HEK293 (cell line): ENCODE measurements at regions not wholly inside any gene's neighbourhood (a gene's known extent, or its start where the extent isn't known, plus 50 kb on each side); places are given as distances from the start of the nearest gene placed in this dataset.

Source experiments
- KLF10 ChIP-seq: fragments of 450-650 bp; IDR thresholded peaks from 2 replicates; pipeline ENCODE4 v1.5.1; 2018; ENCODE audit warnings: missing biosample characterization, mild to moderate bottlenecking, missing genetic modification characterization
- PRDM4 ChIP-seq: fragments of 450-650 bp; formaldehyde crosslinking; IDR thresholded peaks from 2 replicates; pipeline ENCODE4 v1.5.1; 2017; ENCODE audit warnings: missing biosample characterization, missing genetic modification characterization
- SP3 ChIP-seq: fragments of 450-650 bp; formaldehyde crosslinking; IDR thresholded peaks from 2 replicates; pipeline ENCODE4 v1.5.1; 2016; ENCODE audit warnings: missing biosample characterization, missing genetic modification characterization
- TSHZ1 ChIP-seq: fragments of 450-650 bp; formaldehyde crosslinking; IDR thresholded peaks from 2 replicates; pipeline ENCODE4 v1.5.1; 2016; ENCODE audit warnings: missing biosample characterization, missing genetic modification characterization, borderline replicate concordance
- ZBTB21 ChIP-seq: fragments of 450-650 bp; formaldehyde crosslinking; IDR thresholded peaks from 2 replicates; pipeline ENCODE4 v1.5.1; 2017; ENCODE audit warnings: missing biosample characterization, missing genetic modification characterization
- ZFP41 ChIP-seq: fragments of 450-650 bp; formaldehyde crosslinking; IDR thresholded peaks from 2 replicates; pipeline ENCODE4 v1.5.1; 2016; ENCODE audit warnings: missing biosample characterization, missing genetic modification characterization, borderline replicate concordance
- ZNF133 ChIP-seq: fragments of 450-650 bp; formaldehyde crosslinking; IDR thresholded peaks from 2 replicates; pipeline ENCODE4 v1.5.1; 2016; ENCODE audit warnings: missing biosample characterization, missing genetic modification characterization
- ZNF146 ChIP-seq: fragments of 450-650 bp; formaldehyde crosslinking; IDR thresholded peaks from 2 replicates; pipeline ENCODE4 v1.5.1; 2016; ENCODE audit warnings: missing biosample characterization, missing genetic modification characterization
- ZNF16 ChIP-seq: fragments of 450-650 bp; formaldehyde crosslinking; IDR thresholded peaks from 2 replicates; pipeline ENCODE4 v1.5.1; 2016; ENCODE audit warnings: low read depth, missing biosample characterization, missing genetic modification characterization
- ZNF184 ChIP-seq: fragments of 450-650 bp; IDR thresholded peaks from 2 replicates; pipeline ENCODE4 v1.5.1; 2018; ENCODE audit warnings: missing biosample characterization, mild to moderate bottlenecking, missing genetic modification characterization
- ZNF19 ChIP-seq: fragments of 450-650 bp; formaldehyde crosslinking; IDR thresholded peaks from 2 replicates; pipeline ENCODE4; 2016; ENCODE audit warnings: missing biosample characterization, missing genetic modification characterization, low read depth
- ZNF221 ChIP-seq: fragments of 450-650 bp; formaldehyde crosslinking; IDR thresholded peaks from 2 replicates; pipeline ENCODE4 v1.5.1; 2017; ENCODE audit warnings: missing biosample characterization, missing genetic modification characterization, borderline replicate concordance
- ZNF426 ChIP-seq: fragments of 450-650 bp; formaldehyde crosslinking; IDR thresholded peaks from 2 replicates; pipeline ENCODE4 v1.5.1; 2017; ENCODE audit warnings: missing biosample characterization, missing genetic modification characterization, mild to moderate bottlenecking, inconsistent platforms, moderate library complexity
- ZNF521 ChIP-seq: fragments of 450-650 bp; formaldehyde crosslinking; IDR thresholded peaks from 2 replicates; pipeline ENCODE4 v1.5.1; 2017; ENCODE audit warnings: missing biosample characterization, mild to moderate bottlenecking, missing genetic modification characterization
- ZNF558 ChIP-seq: fragments of 450-650 bp; formaldehyde crosslinking; IDR thresholded peaks from 2 replicates; pipeline ENCODE4 v1.5.1; 2016; ENCODE audit warnings: missing biosample characterization, missing genetic modification characterization
- ZNF623 ChIP-seq: fragments of 450-650 bp; formaldehyde crosslinking; IDR thresholded peaks from 2 replicates; pipeline ENCODE4 v1.5.1; 2016; ENCODE audit warnings: missing biosample characterization, missing genetic modification characterization
- ZNF624 ChIP-seq: fragments of 450-650 bp; formaldehyde crosslinking; IDR thresholded peaks from 2 replicates; pipeline ENCODE4 v1.5.1; 2017; ENCODE audit warnings: missing biosample characterization, missing genetic modification characterization
- ZNF639 ChIP-seq: fragments of 450-650 bp; formaldehyde crosslinking; IDR thresholded peaks from 2 replicates; pipeline ENCODE4 v1.5.1; 2016; ENCODE audit warnings: missing biosample characterization, missing genetic modification characterization
- ZNF776 ChIP-seq: fragments of 450-650 bp; formaldehyde crosslinking; IDR thresholded peaks from 2 replicates; pipeline ENCODE4 v1.5.0; 2017; ENCODE audit warnings: missing biosample characterization, missing genetic modification characterization, borderline replicate concordance
- ZNF785 ChIP-seq: fragments of 450-650 bp; formaldehyde crosslinking; IDR thresholded peaks from 2 replicates; pipeline ENCODE4 v1.5.1; 2016; ENCODE audit warnings: missing biosample characterization, missing genetic modification characterization
- TF ChIP-seq, protein P1 (sequence below): fragments of 450-650 bp; formaldehyde crosslinking; IDR thresholded peaks from 2 replicates; pipeline ENCODE4 v1.5.1; 2016; ENCODE audit warnings: missing biosample characterization, missing genetic modification characterization
- TF ChIP-seq, protein P2 (sequence below): fragments of 450-650 bp; formaldehyde crosslinking; IDR thresholded peaks from 2 replicates; pipeline ENCODE4 v1.5.1; 2016; ENCODE audit warnings: missing biosample characterization, missing genetic modification characterization
- TF ChIP-seq, protein P3 (sequence below): fragments of 450-650 bp; formaldehyde crosslinking; IDR thresholded peaks from 2 replicates; pipeline ENCODE4; 2016; ENCODE audit warnings: missing biosample characterization, missing genetic modification characterization

- TF ChIP-seq ZNF521 (tag by site-specific recombination): no peak
- 0 out of 2 replicates have a peak, but pooled peaks have one; percentile 11 for TF ChIP-seq TSHZ1
- TF ChIP-seq ZBTB21 (tag by site-specific recombination): peak; percentile 69
- TF ChIP-seq ZNF16: no peak
- no peak for TF ChIP-seq ZNF146 (tag by site-specific recombination)
- TF ChIP-seq ZNF19 (tag by site-specific recombination): no peak
- no peak for TF ChIP-seq ZNF426 (tag by site-specific recombination)
- TF ChIP-seq SP3 (tag by site-specific recombination): no peak
- no peak for TF ChIP-seq ZNF623 (tag by site-specific recombination)
- peak; percentile 38; the same call in 1 of the 2 replicates for TF ChIP-seq KLF10 (tag by site-specific recombination)
- TF ChIP-seq ZNF624: no peak
- TF ChIP-seq ZNF184 (tag by site-specific recombination): no peak
- TF ChIP-seq ZFP41 (tag by site-specific recombination): no peak
- TF ChIP-seq, protein P1, sequence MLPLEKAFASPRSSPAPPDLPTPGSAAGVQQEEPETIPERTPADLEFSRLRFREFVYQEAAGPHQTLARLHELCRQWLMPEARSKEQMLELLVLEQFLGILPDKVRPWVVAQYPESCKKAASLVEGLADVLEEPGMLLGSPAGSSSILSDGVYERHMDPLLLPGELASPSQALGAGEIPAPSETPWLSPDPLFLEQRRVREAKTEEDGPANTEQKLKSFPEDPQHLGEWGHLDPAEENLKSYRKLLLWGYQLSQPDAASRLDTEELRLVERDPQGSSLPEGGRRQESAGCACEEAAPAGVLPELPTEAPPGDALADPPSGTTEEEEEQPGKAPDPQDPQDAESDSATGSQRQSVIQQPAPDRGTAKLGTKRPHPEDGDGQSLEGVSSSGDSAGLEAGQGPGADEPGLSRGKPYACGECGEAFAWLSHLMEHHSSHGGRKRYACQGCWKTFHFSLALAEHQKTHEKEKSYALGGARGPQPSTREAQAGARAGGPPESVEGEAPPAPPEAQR (tag by site-specific recombination): no peak
- TF ChIP-seq ZNF785 (tag by site-specific recombination): no peak
- TF ChIP-seq ZNF639 (tag by site-specific recombination): peak; percentile 48; the same call in 1 of the 2 replicates
- TF ChIP-seq ZNF776: no peak
- TF ChIP-seq, protein P2, sequence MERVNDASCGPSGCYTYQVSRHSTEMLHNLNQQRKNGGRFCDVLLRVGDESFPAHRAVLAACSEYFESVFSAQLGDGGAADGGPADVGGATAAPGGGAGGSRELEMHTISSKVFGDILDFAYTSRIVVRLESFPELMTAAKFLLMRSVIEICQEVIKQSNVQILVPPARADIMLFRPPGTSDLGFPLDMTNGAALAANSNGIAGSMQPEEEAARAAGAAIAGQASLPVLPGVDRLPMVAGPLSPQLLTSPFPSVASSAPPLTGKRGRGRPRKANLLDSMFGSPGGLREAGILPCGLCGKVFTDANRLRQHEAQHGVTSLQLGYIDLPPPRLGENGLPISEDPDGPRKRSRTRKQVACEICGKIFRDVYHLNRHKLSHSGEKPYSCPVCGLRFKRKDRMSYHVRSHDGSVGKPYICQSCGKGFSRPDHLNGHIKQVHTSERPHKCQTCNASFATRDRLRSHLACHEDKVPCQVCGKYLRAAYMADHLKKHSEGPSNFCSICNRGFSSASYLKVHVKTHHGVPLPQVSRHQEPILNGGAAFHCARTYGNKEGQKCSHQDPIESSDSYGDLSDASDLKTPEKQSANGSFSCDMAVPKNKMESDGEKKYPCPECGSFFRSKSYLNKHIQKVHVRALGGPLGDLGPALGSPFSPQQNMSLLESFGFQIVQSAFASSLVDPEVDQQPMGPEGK (tag by site-specific recombination): peak; percentile 34
- TF ChIP-seq PRDM4 (tag by site-specific recombination): peak; percentile 47; the same call in 1 of the 2 replicates
- no peak for TF ChIP-seq ZNF133
- TF ChIP-seq ZNF558 (tag by site-specific recombination): no peak; the same call in 1 of the 2 replicates
- TF ChIP-seq ZNF221 (tag by site-specific recombination): no peak
- TF ChIP-seq, protein P3, sequence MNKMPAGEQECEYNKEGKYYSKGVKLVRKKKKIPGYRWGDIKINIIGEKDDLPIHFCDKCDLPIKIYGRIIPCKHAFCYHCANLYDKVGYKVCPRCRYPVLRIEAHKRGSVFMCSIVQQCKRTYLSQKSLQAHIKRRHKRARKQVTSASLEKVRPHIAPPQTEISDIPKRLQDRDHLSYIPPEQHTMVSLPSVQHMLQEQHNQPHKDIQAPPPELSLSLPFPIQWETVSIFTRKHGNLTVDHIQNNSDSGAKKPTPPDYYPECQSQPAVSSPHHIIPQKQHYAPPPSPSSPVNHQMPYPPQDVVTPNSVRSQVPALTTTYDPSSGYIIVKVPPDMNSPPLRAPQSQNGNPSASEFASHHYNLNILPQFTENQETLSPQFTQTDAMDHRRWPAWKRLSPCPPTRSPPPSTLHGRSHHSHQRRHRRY (tag by site-specific recombination): no peak
Observed at GRCh38 chr4:30839583-30840520, 119.7 kb downstream of the PCDH7 start (continued).
